HFFc6 (cell line): ENCODE measurements at regions not wholly inside any gene's neighbourhood (a gene's known extent, or its start where the extent isn't known, plus 50 kb on each side); places are given as distances from the start of the nearest gene placed in this dataset.

Source experiments
- DNase-seq: peaks from one replicate; pipeline ENCODE4 v3.0.0-alpha.2; 2018
- H3K27ac Mint-ChIP-seq: 2 replicates; pipeline ENCODE4 v1.8.0; 2020; ENCODE audit warnings: mild to moderate bottlenecking, mixed read lengths
- H3K27me3 Mint-ChIP-seq: 2 replicates; pipeline ENCODE4 v1.8.0; 2021; ENCODE audit warnings: mild to moderate bottlenecking, moderate library complexity, mixed read lengths; ENCODE audit not compliant: insufficient read depth
- H3K36me3 Mint-ChIP-seq: 2 replicates; pipeline ENCODE4 v1.8.0; 2021; ENCODE audit warnings: low read depth, mixed read lengths
- H3K4me1 Mint-ChIP-seq: 2 replicates; pipeline ENCODE4 v1.8.0; 2020; ENCODE audit warnings: low read depth, mixed read lengths
- H3K4me3 Mint-ChIP-seq: 2 replicates; pipeline ENCODE4 v1.8.0; 2020; ENCODE audit warnings: mild to moderate bottlenecking, moderate library complexity, mixed read lengths
- H3K9me3 Mint-ChIP-seq: 2 replicates; pipeline ENCODE4 v1.8.0; 2020; ENCODE audit warnings: mild to moderate bottlenecking, mixed read lengths
- CTCF ChIP-seq: fragments of 200-600 bp; sonication (generic); IDR thresholded peaks from 2 replicates; pipeline ENCODE4 v1.5.0; 2021; ENCODE audit warnings: antibody characterized with exemption, mild to moderate bottlenecking

DNA sequence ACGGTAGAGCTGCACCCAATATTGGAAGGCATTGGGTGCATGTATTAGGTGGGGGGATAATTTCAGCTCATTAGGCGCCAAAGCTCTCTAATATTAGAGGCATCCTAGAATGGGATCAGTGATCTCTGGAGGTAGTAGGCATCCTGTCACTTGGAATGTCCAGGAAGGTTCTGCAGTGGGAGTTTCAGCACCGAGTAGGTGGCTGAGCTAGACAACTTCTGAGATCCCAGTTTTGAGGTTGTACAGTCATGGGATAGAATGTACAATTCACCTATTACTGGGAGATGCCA, 210.9 kb downstream of the MYCN start:
- Mint-ChIP-seq H3K9me3 (peaks cover 32% of the 10 kb centered on the region), H3K27ac (no peak overlapping the region), H3K27me3 (no peaks in the 10 kb centered on the region; the same call in 1 of the 2 replicates), H3K36me3 (no peaks in the 10 kb centered on the region), H3K4me3 (no peak overlapping the region), H3K4me1 (no peaks in the 10 kb centered on the region)
- no peak for DNase-seq
- TF ChIP-seq CTCF, result no peak

DNA sequence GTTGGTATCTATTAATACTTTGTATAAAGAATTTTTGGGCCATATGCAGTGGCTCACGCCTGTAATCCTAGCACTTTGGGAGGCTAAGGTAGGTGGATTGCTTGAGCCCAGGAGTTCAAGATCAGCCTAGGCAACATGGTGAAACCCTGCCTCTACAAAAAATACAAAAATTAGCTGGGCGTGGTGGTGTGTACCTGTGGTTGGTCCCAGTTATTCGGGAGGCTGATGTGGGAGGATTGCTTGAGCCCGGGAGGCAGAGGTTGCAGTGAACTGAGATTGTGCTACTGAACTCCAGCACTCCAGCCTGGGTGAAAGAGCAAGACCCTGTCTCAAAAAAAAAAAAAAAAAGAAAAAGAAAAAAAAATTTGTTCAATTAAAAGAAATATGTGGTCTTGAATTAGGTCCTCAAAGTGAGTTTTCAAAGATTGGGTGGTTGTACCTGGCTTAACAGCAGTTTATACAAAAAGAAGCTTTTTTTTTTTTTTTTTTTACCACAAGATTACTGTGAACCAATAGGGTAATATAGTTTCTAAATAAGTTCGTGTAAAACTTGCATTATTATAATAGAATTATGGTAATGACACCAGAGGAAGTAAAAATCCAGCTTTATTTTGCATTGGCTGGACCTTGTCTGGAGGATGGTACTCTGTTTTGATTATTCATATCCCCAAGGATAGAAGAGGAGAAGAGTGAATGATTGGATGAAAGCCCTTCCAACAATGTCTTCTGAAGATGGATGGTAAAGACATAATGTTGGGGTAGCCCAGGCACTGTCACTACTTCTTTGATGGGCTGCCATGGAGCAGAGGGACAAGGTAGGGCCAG, 210.3 kb downstream of the MYCN start:
- H3K36me3 Mint-ChIP-seq, result no peaks in the 10 kb centered on the region
- H3K4me1 Mint-ChIP-seq, result no peaks in the 10 kb centered on the region
- no peak overlapping the region for H3K27ac Mint-ChIP-seq
- no peak for TF ChIP-seq CTCF
- DNase-seq, result no peak
- no peak overlapping the region for H3K4me3 Mint-ChIP-seq
- peaks cover 32% of the 10 kb centered on the region for H3K9me3 Mint-ChIP-seq
- no peaks in the 10 kb centered on the region; the same call in 1 of the 2 replicates for H3K27me3 Mint-ChIP-seq

GRCh38 chr2:16149349-16150243, 209.2 kb downstream of the MYCN start:
- H3K9me3 Mint-ChIP-seq, result peaks cover 26% of the 10 kb centered on the region
- H3K27me3 Mint-ChIP-seq, result no peaks in the 10 kb centered on the region; the same call in 1 of the 2 replicates
- H3K27ac Mint-ChIP-seq, result no peak overlapping the region
- H3K4me1 Mint-ChIP-seq, result no peaks in the 10 kb centered on the region
- H3K36me3 Mint-ChIP-seq, result no peaks in the 10 kb centered on the region
- TF ChIP-seq CTCF, result no peak
- DNase-seq, result no peak
- no peak overlapping the region for H3K4me3 Mint-ChIP-seq

GRCh38 chr2:16148632-16149348, 208.4 kb downstream of the MYCN start:
- no peak for DNase-seq

More at GRCh38 chr2:16148632-16149348, 208.4 kb downstream of the MYCN start:
- no peak overlapping the region for H3K27ac Mint-ChIP-seq
- no peak overlapping the region for H3K4me3 Mint-ChIP-seq
- H3K4me1 Mint-ChIP-seq, result no peaks in the 10 kb centered on the region
- no peaks in the 10 kb centered on the region for H3K36me3 Mint-ChIP-seq
- no peak for TF ChIP-seq CTCF
- H3K27me3 Mint-ChIP-seq, result no peaks in the 10 kb centered on the region; the same call in 1 of the 2 replicates
- H3K9me3 Mint-ChIP-seq, result peaks cover 22% of the 10 kb centered on the region
